PFSK-1 (cell line): ENCODE measurements at regions not wholly inside any gene's neighbourhood (a gene's known extent, or its start where the extent isn't known, plus 50 kb on each side); places are given as distances from the start of the nearest gene placed in this dataset.

ENCODE experiments used
- FOXP2 ChIP-seq: optimal IDR thresholded peaks from 2 replicates; pipeline ENCODE3; 2011; ENCODE audit warnings: borderline replicate concordance, control low read depth, inconsistent platforms; ENCODE audit not compliant: insufficient read depth; ENCODE audit errors: extremely low read length, extremely low read depth
- POLR2AphosphoS5 ChIP-seq: IDR thresholded peaks from 2 replicates; pipeline ENCODE4 v1.6.1; 2012; ENCODE audit warnings: low read depth, mild to moderate bottlenecking, control low read depth, low read length, moderate library complexity
- REST ChIP-seq, 2 experiments: IDR thresholded peaks; 2 replicates each; pipeline versions ENCODE4 v1.6.1 to v1.8.0; 2011 to 2012; ENCODE audit warnings: low read depth in 2 of 2, low read length in 2 of 2, control low read depth in 1 of 2, inconsistent platforms in 1 of 2, mild to moderate bottlenecking in 1 of 2, moderate library complexity in 1 of 2; ENCODE audit not compliant: insufficient read depth in 1 of 2
- SIN3A ChIP-seq: IDR thresholded peaks from 2 replicates; pipeline ENCODE4 v1.6.1; 2012; ENCODE audit warnings: mild to moderate bottlenecking, low read length, moderate library complexity, borderline replicate concordance; ENCODE audit not compliant: insufficient read depth
- TAF1 ChIP-seq: IDR thresholded peaks from 2 replicates; pipeline ENCODE4 v1.6.1; 2012; ENCODE audit warnings: low read length, control low read depth, borderline replicate concordance; ENCODE audit not compliant: insufficient read depth

GRCh38 chr14:42322531-42323284 lies 716.0 kb downstream of the LRFN5 start:
- TF ChIP-seq REST (IDR thresholded peaks at IDR 0.05; ENCODE audit: insufficient read depth in 1 of 2, low read depth in 2 of 2, low read length in 2 of 2) (no peak), SIN3A (no peak), FOXP2 (no peak), TAF1 (no peak), POLR2AphosphoS5 (no peak)

- no peak for TF ChIP-seq FOXP2
- TF ChIP-seq POLR2AphosphoS5 = no peak
- no peak for TF ChIP-seq REST (IDR thresholded peaks at IDR 0.05; ENCODE audit: insufficient read depth in 1 of 2, low read depth in 2 of 2, low read length in 2 of 2)
- no peak for TF ChIP-seq TAF1
- no peak for TF ChIP-seq SIN3A
Measured at GRCh38 chr14:42319996-42320395, 713.3 kb downstream of the LRFN5 start.

- no peak for TF ChIP-seq FOXP2
- no peak for TF ChIP-seq TAF1
- no peak for TF ChIP-seq REST (IDR thresholded peaks at IDR 0.05; ENCODE audit: insufficient read depth in 1 of 2, low read depth in 2 of 2, low read length in 2 of 2)
- TF ChIP-seq POLR2AphosphoS5 = no peak
- no peak for TF ChIP-seq SIN3A
Measured at GRCh38 chr14:42316693-42317092, 710.0 kb downstream of the LRFN5 start.

- TF ChIP-seq FOXP2 (no peak), TAF1 (no peak), POLR2AphosphoS5 (no peak), REST (IDR thresholded peaks at IDR 0.05; ENCODE audit: insufficient read depth in 1 of 2, low read depth in 2 of 2, low read length in 2 of 2) (no peak), SIN3A (no peak)
Measured at GRCh38 chr14:42311876-42312275, 705.2 kb downstream of the LRFN5 start.
